Osteoblast (primary cell): ENCODE measurements at regions not wholly inside any gene's neighbourhood (a gene's known extent, or its start where the extent isn't known, plus 50 kb on each side); places are given as distances from the start of the nearest gene placed in this dataset.

Source experiments
- DNase-seq: peaks from one replicate; pipeline ENCODE4 v3.0.0; 2011; ENCODE audit warnings: low spot score, mixed read lengths; ENCODE audit not compliant: insufficient read length; ENCODE audit errors: missing footprints
- H2AFZ ChIP-seq: 2 replicates; pipeline ENCODE4 v1.6.0; 2011; ENCODE audit warnings: mild to moderate bottlenecking, low read length
- H3K27ac ChIP-seq: 2 replicates; pipeline ENCODE4 v1.5.1; 2011; ENCODE audit warnings: mild to moderate bottlenecking, low read depth, low read length, moderate library complexity
- H3K27me3 ChIP-seq: 2 replicates; pipeline ENCODE4 v1.6.0; 2012; ENCODE audit warnings: mild to moderate bottlenecking, control low read depth, inconsistent platforms, low read length, moderate library complexity; ENCODE audit not compliant: insufficient read depth
- H3K36me3 ChIP-seq: 2 replicates; pipeline ENCODE4 v1.5.1; 2011; ENCODE audit warnings: mild to moderate bottlenecking, low read length, control low read depth, moderate library complexity; ENCODE audit not compliant: insufficient read depth
- H3K4me1 ChIP-seq: 2 replicates; pipeline ENCODE4 v1.5.1; 2011; ENCODE audit warnings: mild to moderate bottlenecking, low read length, control low read depth, moderate library complexity; ENCODE audit not compliant: insufficient read depth
- H3K4me2 ChIP-seq: 2 replicates; pipeline ENCODE4 v1.6.0; 2011; ENCODE audit warnings: mild to moderate bottlenecking, low read length; ENCODE audit not compliant: insufficient read depth
- H3K4me3 ChIP-seq: fragments of 200-600 bp; sonication (generic); 3 replicates; pipeline ENCODE4 v1.5.1; 2012; ENCODE audit warnings: mild to moderate bottlenecking, low read length, inconsistent platforms; ENCODE audit not compliant: insufficient read depth
- H3K79me2 ChIP-seq: 2 replicates; pipeline ENCODE4 v1.6.0; 2012; ENCODE audit warnings: mild to moderate bottlenecking, low read length, control low read depth, inconsistent platforms; ENCODE audit not compliant: insufficient read depth
- H3K9me3 ChIP-seq: 2 replicates; pipeline ENCODE4 v1.5.1; 2011; ENCODE audit warnings: low read depth, low read length, control low read depth
- H4K20me1 ChIP-seq: 2 replicates; pipeline ENCODE4 v1.6.0; 2012; ENCODE audit warnings: mild to moderate bottlenecking, low read length, control low read depth; ENCODE audit not compliant: insufficient read depth
- TF ChIP-seq, protein P1 (sequence below): IDR thresholded peaks from 2 replicates; pipeline ENCODE4 v1.5.1; 2011; ENCODE audit warnings: mild to moderate bottlenecking, low read depth, low read length, moderate library complexity; ENCODE audit errors: extremely low read depth

DNA sequence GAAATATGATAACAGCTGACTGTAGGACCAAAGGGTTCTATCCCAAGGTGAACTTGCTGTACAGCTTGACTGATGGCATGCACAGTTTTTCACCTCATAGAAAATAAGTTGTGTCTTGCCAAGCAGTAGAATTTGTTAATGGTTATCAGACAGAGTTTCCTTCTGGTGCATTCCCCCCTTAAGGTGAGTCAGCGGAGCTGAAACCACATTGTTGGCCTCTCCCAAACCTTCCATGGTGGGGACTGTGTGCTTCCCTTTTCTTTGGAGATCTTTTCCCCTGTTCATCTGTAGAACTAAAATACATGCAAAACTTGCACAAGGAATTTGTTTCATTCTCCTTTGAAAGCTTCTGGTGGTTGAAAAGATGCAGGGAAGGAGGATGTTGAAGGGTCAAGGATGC, 179.8 kb downstream of the FGF1 start:
- TF ChIP-seq, protein P1, sequence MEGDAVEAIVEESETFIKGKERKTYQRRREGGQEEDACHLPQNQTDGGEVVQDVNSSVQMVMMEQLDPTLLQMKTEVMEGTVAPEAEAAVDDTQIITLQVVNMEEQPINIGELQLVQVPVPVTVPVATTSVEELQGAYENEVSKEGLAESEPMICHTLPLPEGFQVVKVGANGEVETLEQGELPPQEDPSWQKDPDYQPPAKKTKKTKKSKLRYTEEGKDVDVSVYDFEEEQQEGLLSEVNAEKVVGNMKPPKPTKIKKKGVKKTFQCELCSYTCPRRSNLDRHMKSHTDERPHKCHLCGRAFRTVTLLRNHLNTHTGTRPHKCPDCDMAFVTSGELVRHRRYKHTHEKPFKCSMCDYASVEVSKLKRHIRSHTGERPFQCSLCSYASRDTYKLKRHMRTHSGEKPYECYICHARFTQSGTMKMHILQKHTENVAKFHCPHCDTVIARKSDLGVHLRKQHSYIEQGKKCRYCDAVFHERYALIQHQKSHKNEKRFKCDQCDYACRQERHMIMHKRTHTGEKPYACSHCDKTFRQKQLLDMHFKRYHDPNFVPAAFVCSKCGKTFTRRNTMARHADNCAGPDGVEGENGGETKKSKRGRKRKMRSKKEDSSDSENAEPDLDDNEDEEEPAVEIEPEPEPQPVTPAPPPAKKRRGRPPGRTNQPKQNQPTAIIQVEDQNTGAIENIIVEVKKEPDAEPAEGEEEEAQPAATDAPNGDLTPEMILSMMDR: no peak
- Histone ChIP-seq H3K79me2 (no peaks in the 10 kb centered on the region), H3K9me3 (no peaks in the 10 kb centered on the region), H3K27ac (no peak overlapping the region), H3K4me3 (no peak overlapping the region), H4K20me1 (no peaks in the 10 kb centered on the region), H3K4me1 (no peaks in the 10 kb centered on the region), H2AFZ (no peak overlapping the region), H3K27me3 (no peaks in the 10 kb centered on the region), H3K36me3 (no peaks in the 10 kb centered on the region), H3K4me2 (no peak overlapping the region)
- DNase-seq: no peak

- no peaks in the 10 kb centered on the region for H3K27me3 ChIP-seq
- no peaks in the 10 kb centered on the region for H3K4me1 ChIP-seq
- H3K27ac ChIP-seq: no peak overlapping the region
- no peak overlapping the region for H3K4me2 ChIP-seq
- H3K4me3 ChIP-seq: no peak overlapping the region
- TF ChIP-seq, protein P1: no peak
- no peaks in the 10 kb centered on the region for H3K79me2 ChIP-seq
- no peaks in the 10 kb centered on the region for H3K36me3 ChIP-seq
- no peak for DNase-seq
- H2AFZ ChIP-seq: no peak overlapping the region
- no peaks in the 10 kb centered on the region for H4K20me1 ChIP-seq
- H3K9me3 ChIP-seq: no peaks in the 10 kb centered on the region
Observed at GRCh38 chr5:142501890-142502289, 177.1 kb upstream of the SPRY4 start.

DNA sequence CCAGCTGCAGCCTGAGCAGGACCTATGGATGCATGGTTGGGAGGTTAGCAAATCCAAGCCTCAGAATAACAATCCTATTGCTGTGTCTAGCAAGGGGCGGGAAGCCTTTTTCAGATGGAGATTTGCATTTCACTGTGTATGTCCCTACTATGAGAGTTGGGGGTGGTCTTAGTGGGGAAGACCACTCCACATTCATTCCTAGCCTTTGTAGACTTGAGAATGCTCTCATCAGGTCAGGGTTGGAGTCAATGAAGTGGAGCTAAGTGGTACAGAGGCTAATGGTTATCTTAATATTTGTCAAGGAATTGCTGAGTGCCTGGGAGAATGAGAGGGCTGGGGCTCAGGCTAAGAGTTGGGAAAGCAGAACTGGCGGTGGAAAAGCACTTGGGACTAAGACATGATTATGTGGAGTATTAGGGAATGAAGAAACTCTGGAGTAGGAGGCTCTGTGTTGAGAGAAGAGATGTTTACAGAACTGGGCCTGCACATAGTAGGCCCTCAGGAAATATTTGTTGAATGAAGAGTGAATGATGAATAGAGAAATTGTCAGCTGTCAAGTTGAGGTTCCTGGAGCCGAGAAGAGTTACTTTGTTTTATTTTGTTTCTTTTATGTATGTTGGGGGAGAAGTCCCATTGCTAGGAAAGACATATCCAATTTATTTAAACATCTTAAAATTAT, 175.5 kb upstream of the SPRY4 start:
- no peak overlapping the region for H3K4me2 ChIP-seq
- no peak overlapping the region for H2AFZ ChIP-seq
- H3K79me2 ChIP-seq: no peaks in the 10 kb centered on the region
- no peaks in the 10 kb centered on the region for H3K27me3 ChIP-seq
- H3K4me3 ChIP-seq: no peak overlapping the region
- no peaks in the 10 kb centered on the region for H4K20me1 ChIP-seq
- DNase-seq: no peak
- no peaks in the 10 kb centered on the region for H3K9me3 ChIP-seq
- no peaks in the 10 kb centered on the region for H3K4me1 ChIP-seq
- no peak overlapping the region for H3K27ac ChIP-seq
- no peaks in the 10 kb centered on the region for H3K36me3 ChIP-seq
- TF ChIP-seq, protein P1: no peak

DNA sequence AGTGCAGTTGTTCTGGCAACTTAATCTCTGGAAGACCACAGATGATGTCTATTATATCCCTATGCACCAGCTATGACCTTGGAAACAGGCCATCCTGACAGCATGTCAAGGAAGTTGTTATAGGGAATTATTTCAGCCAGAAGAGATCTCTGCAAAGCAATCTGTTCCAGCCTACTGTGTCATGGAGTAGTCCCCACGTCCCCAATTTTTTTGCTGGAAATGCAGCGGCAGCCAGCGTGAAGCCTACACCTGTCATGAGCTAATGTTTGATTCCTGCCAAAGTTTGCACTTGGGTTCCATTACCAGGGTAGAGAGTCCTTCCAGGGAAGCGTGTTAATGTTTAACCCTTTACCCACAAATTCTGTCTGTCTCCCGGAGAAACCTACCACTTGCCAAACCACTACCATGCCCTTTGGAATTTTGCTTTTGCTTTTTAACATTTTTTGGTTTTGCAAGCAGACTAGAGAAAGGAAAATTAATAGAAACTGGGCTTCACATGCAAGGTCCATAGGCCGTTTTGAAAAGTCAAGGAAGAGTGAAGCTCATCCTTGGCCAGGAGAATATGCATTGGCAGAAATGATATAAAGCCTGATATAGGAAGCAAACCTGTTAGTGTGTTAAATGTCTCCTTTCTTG, 174.9 kb upstream of the SPRY4 start:
- H3K4me1 ChIP-seq: no peaks in the 10 kb centered on the region
- DNase-seq: no peak
- no peaks in the 10 kb centered on the region for H3K79me2 ChIP-seq
- no peaks in the 10 kb centered on the region for H4K20me1 ChIP-seq
- H2AFZ ChIP-seq: no peak overlapping the region
- H3K27me3 ChIP-seq: no peaks in the 10 kb centered on the region
- no peak overlapping the region for H3K27ac ChIP-seq
- TF ChIP-seq, protein P1: no peak
- no peaks in the 10 kb centered on the region for H3K36me3 ChIP-seq
- no peak overlapping the region for H3K4me3 ChIP-seq
- H3K9me3 ChIP-seq: no peaks in the 10 kb centered on the region
- no peak overlapping the region for H3K4me2 ChIP-seq
